Peyer's patch (tissue), 4 donors: ENCODE measurements at regions not wholly inside any gene's neighbourhood (a gene's known extent, or its start where the extent isn't known, plus 50 kb on each side); places are given as distances from the start of the nearest gene placed in this dataset.

ENCODE experiments used
- DNase-seq, 3 donors: peaks; one replicate each; pipeline ENCODE4 v3.0.0-alpha.2; 2017 to 2019
- H3K27ac ChIP-seq, 4 donors: fragments of 200-600 bp; sonication (generic); one replicate each; pipeline ENCODE4 v1.5.1; 2016 to 2019
- H3K27me3 ChIP-seq, 2 donors: fragments of 200-600 bp; sonication (generic); one replicate each; pipeline ENCODE4 v1.5.1; 2019
- H3K36me3 ChIP-seq, 3 donors: fragments of 200-600 bp; sonication (generic); one replicate each; pipeline ENCODE4 v1.5.1; 2016 to 2019
- H3K4me1 ChIP-seq, 4 donors: fragments of 200-600 bp; sonication (generic); one replicate each; pipeline ENCODE4 v1.5.1; 2016 to 2019
- H3K4me3 ChIP-seq, 4 donors: fragments of 200-600 bp; sonication (generic); 1 replicate in 3 of 4; 2 replicates in 1 of 4; pipeline ENCODE4 v1.5.1; 2016 to 2019; ENCODE audit warnings: mild to moderate bottlenecking in 1 of 4
- H3K9me3 ChIP-seq, 4 donors: fragments of 200-600 bp; sonication (generic); one replicate each; pipeline ENCODE4 v1.5.1; 2016 to 2019; ENCODE audit warnings: mild to moderate bottlenecking in 1 of 4
- CTCF ChIP-seq, 6 experiments: fragments of 450-650 bp in 4 of 6; fragments of 200-600 bp in 2 of 6; sonication (generic) in 1 of 6; IDR thresholded peaks; one replicate each; pipeline ENCODE4 v1.5.1; 2017 to 2019; ENCODE audit warnings: antibody characterized with exemption in 6 of 6, mild to moderate bottlenecking in 3 of 6, moderate library complexity in 1 of 6
- POLR2A ChIP-seq, 2 donors: fragments of 450-650 bp; IDR thresholded peaks; one replicate each; pipeline ENCODE4 v1.5.1; 2017; ENCODE audit warnings: antibody characterized with exemption in 2 of 2, mild to moderate bottlenecking in 2 of 2, moderate library complexity in 2 of 2

GRCh38 chr2:224106794-224107193 lies 67.7 kb upstream of the SERPINE2 start:
- no peaks in the 10 kb centered on the region for H3K36me3 ChIP-seq
- H3K4me3 ChIP-seq, result no peak overlapping the region
- H3K4me1 ChIP-seq, result no peaks in the 10 kb centered on the region
- H3K27ac ChIP-seq, result no peak overlapping the region
- TF ChIP-seq POLR2A (IDR thresholded peaks at IDR 0.05) (no peak), CTCF (IDR thresholded peaks at IDR 0.05) (no peak)
- DNase-seq, result no peak
- no peaks in the 10 kb centered on the region for H3K9me3 ChIP-seq
- no peaks in the 10 kb centered on the region for H3K27me3 ChIP-seq

GRCh38 chr2:224104668-224105386 lies 65.7 kb upstream of the SERPINE2 start:
- no peak for TF ChIP-seq POLR2A (IDR thresholded peaks at IDR 0.05)
- TF ChIP-seq CTCF (IDR thresholded peaks at IDR 0.05), result no peak
- Histone ChIP-seq H3K27ac (no peak overlapping the region), H3K27me3 (no peaks in the 10 kb centered on the region), H3K4me3 (no peak overlapping the region), H3K9me3 (no peaks in the 10 kb centered on the region), H3K4me1 (no peaks in the 10 kb centered on the region), H3K36me3 (no peaks in the 10 kb centered on the region)
- no peak for DNase-seq

GRCh38 chr2:224103651-224104050 lies 64.6 kb upstream of the SERPINE2 start:
- Histone ChIP-seq H3K4me1 (no peaks in the 10 kb centered on the region), H3K27me3 (no peaks in the 10 kb centered on the region), H3K27ac (no peak overlapping the region), H3K36me3 (no peaks in the 10 kb centered on the region), H3K4me3 (no peak overlapping the region), H3K9me3 (no peaks in the 10 kb centered on the region)
- no peak for DNase-seq
- TF ChIP-seq CTCF (IDR thresholded peaks at IDR 0.05), result no peak
- TF ChIP-seq POLR2A (IDR thresholded peaks at IDR 0.05), result no peak

DNA sequence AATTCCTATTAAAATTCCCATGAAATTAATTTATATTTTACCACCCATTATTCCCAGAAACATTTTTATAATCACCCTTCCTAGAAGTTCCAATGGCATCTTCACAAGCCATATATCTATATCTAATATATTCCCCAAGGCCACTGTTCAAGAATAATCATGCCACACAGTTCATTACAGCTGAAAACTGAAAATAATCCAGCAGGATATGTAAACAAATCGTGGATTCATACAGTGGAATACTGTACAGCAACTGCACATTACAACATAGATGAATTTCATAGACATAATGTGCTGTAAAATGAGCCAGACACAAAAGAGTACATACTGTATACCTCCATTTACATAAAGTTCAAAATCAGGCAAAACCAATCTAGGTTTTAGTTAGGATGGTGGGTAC lies 63.9 kb upstream of the SERPINE2 start:
- no peak for TF ChIP-seq CTCF (IDR thresholded peaks at IDR 0.05)
- no peak for TF ChIP-seq POLR2A (IDR thresholded peaks at IDR 0.05)
- no peak for DNase-seq
- H3K4me1 ChIP-seq, result no peaks in the 10 kb centered on the region
- H3K36me3 ChIP-seq, result no peaks in the 10 kb centered on the region
- H3K27ac ChIP-seq, result no peak overlapping the region
- H3K9me3 ChIP-seq, result no peaks in the 10 kb centered on the region
- H3K27me3 ChIP-seq, result no peaks in the 10 kb centered on the region
- H3K4me3 ChIP-seq, result no peak overlapping the region

DNA sequence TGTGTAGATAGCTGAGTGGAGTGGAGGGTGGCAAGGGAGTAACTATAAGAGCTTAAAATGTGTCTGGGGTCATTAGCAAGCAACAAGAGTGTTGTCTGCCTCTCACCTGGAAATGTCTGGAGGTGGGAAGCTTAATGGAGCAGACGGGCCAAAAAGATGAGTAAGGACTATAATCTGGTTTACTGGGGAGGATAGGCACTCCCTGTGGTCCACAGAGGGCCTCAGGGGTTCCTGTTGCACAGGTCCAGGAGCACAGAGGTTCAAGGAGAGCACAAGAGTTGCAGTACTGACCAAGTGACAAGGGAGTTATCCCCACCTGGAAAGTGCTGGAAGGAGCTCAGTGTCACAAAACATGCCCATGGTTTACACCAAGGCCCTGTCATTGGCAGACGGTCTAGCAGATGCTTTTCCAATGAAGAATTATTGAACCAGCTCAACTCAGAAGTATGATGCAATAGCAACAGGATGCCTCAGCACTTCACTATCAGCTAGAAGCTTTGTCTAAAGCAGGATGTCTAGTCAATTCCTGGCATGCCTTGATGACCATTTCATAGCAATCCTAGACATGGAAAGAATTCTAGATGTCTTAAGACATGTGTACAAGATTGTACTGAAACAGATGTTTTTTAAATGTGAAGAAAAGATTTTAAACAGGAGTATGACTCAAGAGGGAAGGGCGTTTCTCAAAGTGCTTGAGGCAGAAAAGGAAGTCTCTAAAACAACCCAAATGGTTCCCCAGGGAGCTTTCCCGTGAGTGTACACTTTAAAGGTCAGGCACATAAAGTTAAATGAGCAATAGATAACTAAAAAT lies 62.9 kb upstream of the SERPINE2 start:
- Histone ChIP-seq H3K27me3 (no peaks in the 10 kb centered on the region), H3K9me3 (no peaks in the 10 kb centered on the region), H3K4me1 (no peaks in the 10 kb centered on the region), H3K36me3 (no peaks in the 10 kb centered on the region), H3K27ac (no peak overlapping the region), H3K4me3 (no peak overlapping the region)
- no peak for DNase-seq
- TF ChIP-seq POLR2A (IDR thresholded peaks at IDR 0.05), result no peak
- TF ChIP-seq CTCF (IDR thresholded peaks at IDR 0.05), result no peak
